Nucleus accumbens (tissue), 56 donors: ENCODE measurements at regions not wholly inside any gene's neighbourhood (a gene's known extent, or its start where the extent isn't known, plus 50 kb on each side); places are given as distances from the start of the nearest gene placed in this dataset.

Experiments
- DNase-seq, 56 donors: peaks; one replicate each; lab custom pipeline; 2025; lab: John Stamatoyannopoulos, UW

- DNase-seq, result no peak
Observed at GRCh38 chr5:18977880-18978279, 1010.1 kb downstream of the CDH18 start.

GRCh38 chr5:18984559-18985080 is 1003.4 kb downstream of the CDH18 start:
- DNase-seq, result no peak

GRCh38 chr5:18985171-18985758 is 1002.7 kb downstream of the CDH18 start:
- DNase-seq, result no peak

- DNase-seq, result no peak
Observed at GRCh38 chr5:18987101-18987500, 1000.9 kb downstream of the CDH18 start.

GRCh38 chr5:18990852-18991251 is 997.1 kb downstream of the CDH18 start:
- no peak for DNase-seq

GRCh38 chr5:18992264-18992663 is 995.7 kb downstream of the CDH18 start:
- DNase-seq, result no peak

GRCh38 chr5:18999478-18999877 is 988.5 kb downstream of the CDH18 start:
- no peak for DNase-seq

GRCh38 chr5:19001054-19001453 is 986.9 kb downstream of the CDH18 start:
- DNase-seq, result no peak

GRCh38 chr5:19001539-19001938 is 986.5 kb downstream of the CDH18 start:
- DNase-seq, result no peak

- DNase-seq, result no peak
Observed at GRCh38 chr5:19002111-19002510, 985.9 kb downstream of the CDH18 start.

- DNase-seq, result no peak
Observed at GRCh38 chr5:19018822-19019221, 969.2 kb downstream of the CDH18 start.

GRCh38 chr5:19031491-19031890 is 956.5 kb downstream of the CDH18 start:
- no peak for DNase-seq

GRCh38 chr5:19035816-19036215 is 952.2 kb downstream of the CDH18 start:
- no peak for DNase-seq

GRCh38 chr5:19042106-19042505 is 945.9 kb downstream of the CDH18 start:
- DNase-seq, result no peak

GRCh38 chr5:19044311-19044710 is 943.7 kb downstream of the CDH18 start:
- no peak for DNase-seq

- no peak for DNase-seq
Observed at GRCh38 chr5:19044931-19045695, 942.9 kb downstream of the CDH18 start.

GRCh38 chr5:19047277-19047676 is 940.7 kb downstream of the CDH18 start:
- DNase-seq, result no peak

GRCh38 chr5:19048726-19049125 is 939.3 kb downstream of the CDH18 start:
- DNase-seq, result no peak

- DNase-seq, result no peak
Observed at GRCh38 chr5:19058216-19058615, 929.8 kb downstream of the CDH18 start.

GRCh38 chr5:19064094-19064493 is 923.9 kb downstream of the CDH18 start:
- no peak for DNase-seq

- no peak for DNase-seq
Observed at GRCh38 chr5:19067741-19068140, 920.3 kb downstream of the CDH18 start.

GRCh38 chr5:19098434-19098833 is 889.6 kb downstream of the CDH18 start:
- no peak for DNase-seq
